Peyer's patch (tissue), 4 donors: ENCODE measurements at regions not wholly inside any gene's neighbourhood (a gene's known extent, or its start where the extent isn't known, plus 50 kb on each side); places are given as distances from the start of the nearest gene placed in this dataset.

ENCODE experiments used
- POLR2A ChIP-seq, 2 donors: fragments of 450-650 bp; IDR thresholded peaks; one replicate each; pipeline ENCODE4 v1.5.1; 2017; ENCODE audit warnings: antibody characterized with exemption in 2 of 2, mild to moderate bottlenecking in 2 of 2, moderate library complexity in 2 of 2
- TF ChIP-seq, protein P1 (sequence below), 6 experiments: fragments of 450-650 bp in 4 of 6; fragments of 200-600 bp in 2 of 6; sonication (generic) in 1 of 6; IDR thresholded peaks; one replicate each; pipeline ENCODE4 v1.5.1; 2017 to 2019; ENCODE audit warnings: antibody characterized with exemption in 6 of 6, mild to moderate bottlenecking in 3 of 6, moderate library complexity in 1 of 6

DNA sequence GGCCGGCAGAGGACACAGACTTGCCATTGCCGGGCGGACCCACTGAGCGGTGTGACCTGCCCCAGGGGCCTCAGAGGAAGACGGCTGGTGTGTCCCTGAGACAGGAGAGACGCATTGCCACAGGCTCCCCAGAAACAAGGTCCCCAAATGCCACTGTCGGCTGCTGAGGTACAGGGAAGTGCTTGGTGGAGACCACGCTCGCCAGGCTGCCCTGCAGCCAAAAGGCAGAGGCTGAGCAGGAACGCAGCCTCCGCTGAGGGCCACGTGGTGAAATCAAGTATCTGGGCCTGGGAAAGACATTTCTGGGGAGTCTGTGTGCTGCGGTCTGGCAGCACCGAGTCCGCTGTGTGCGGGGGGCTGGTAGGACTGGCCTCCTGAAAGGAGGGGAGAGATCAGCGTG, 794.9 kb downstream of the BRD1 start:
- TF ChIP-seq, protein P1, sequence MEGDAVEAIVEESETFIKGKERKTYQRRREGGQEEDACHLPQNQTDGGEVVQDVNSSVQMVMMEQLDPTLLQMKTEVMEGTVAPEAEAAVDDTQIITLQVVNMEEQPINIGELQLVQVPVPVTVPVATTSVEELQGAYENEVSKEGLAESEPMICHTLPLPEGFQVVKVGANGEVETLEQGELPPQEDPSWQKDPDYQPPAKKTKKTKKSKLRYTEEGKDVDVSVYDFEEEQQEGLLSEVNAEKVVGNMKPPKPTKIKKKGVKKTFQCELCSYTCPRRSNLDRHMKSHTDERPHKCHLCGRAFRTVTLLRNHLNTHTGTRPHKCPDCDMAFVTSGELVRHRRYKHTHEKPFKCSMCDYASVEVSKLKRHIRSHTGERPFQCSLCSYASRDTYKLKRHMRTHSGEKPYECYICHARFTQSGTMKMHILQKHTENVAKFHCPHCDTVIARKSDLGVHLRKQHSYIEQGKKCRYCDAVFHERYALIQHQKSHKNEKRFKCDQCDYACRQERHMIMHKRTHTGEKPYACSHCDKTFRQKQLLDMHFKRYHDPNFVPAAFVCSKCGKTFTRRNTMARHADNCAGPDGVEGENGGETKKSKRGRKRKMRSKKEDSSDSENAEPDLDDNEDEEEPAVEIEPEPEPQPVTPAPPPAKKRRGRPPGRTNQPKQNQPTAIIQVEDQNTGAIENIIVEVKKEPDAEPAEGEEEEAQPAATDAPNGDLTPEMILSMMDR (IDR thresholded peaks at IDR 0.05): no peak
- no peak for TF ChIP-seq POLR2A (IDR thresholded peaks at IDR 0.05)
